NB4 (cell line): ENCODE measurements at regions not wholly inside any gene's neighbourhood (a gene's known extent, or its start where the extent isn't known, plus 50 kb on each side); places are given as distances from the start of the nearest gene placed in this dataset.

ENCODE experiments used
- CTCF ChIP-seq: IDR thresholded peaks from one replicate; pipeline ENCODE4 v1.5.1; 2012; ENCODE audit warnings: low read depth, low read length
- POLR2A ChIP-seq: IDR thresholded peaks from 2 replicates; pipeline ENCODE4 v1.6.1; 2011; ENCODE audit warnings: mild to moderate bottlenecking; ENCODE audit not compliant: insufficient read length; ENCODE audit errors: extremely low read depth

- TF ChIP-seq CTCF (no peak), POLR2A (no peak)
Measured at GRCh38 chr1:102182603-102183260, 186.0 kb upstream of the OLFM3 start.
